HCT116 (cell line): ENCODE measurements at regions not wholly inside any gene's neighbourhood (a gene's known extent, or its start where the extent isn't known, plus 50 kb on each side); places are given as distances from the start of the nearest gene placed in this dataset.

Experiments used
- ATAC-seq: fragments of 200-7000 bp; cut with Tn5 transposase; 2 replicates; pipeline ENCODE4 v1.9.1; 2020; ENCODE audit warnings: mild to moderate bottlenecking, moderate library complexity
- BruUV-seq: library from RNA; stranded (reverse); fragments of 400-500 nt; replicated peaks from 2 replicates; lab custom pipeline; 2021; lab: Mats Ljungman, UMichigan
- CTCF ChIA-PET: fragments of 300-600 bp; sonication (Branson Sonifier 250); formaldehyde crosslinking; loops from one replicate; lab custom pipeline; 2021; ENCODE audit warnings: antibody characterized with exemption; lab: Charles Lee
- POLR2A ChIA-PET: fragments of 300-600, 350-600 bp; sonication (Branson Sonifier 250); formaldehyde crosslinking; loops from one replicate; lab custom pipeline; 2021; ENCODE audit warnings: antibody characterized with exemption; lab: Charles Lee
- RAD21 ChIA-PET, 2 experiments: fragments of 300-600 bp; sonication (Branson Sonifier 250); formaldehyde crosslinking; loops; one replicate each; lab custom pipeline; 2023; ENCODE audit warnings: low total read pairs in 2 of 2; ENCODE audit not compliant: uncharacterized antibody in 2 of 2, unreplicated experiment in 2 of 2, low non-redundant PET in 1 of 2; lab: Charles Lee
- DNase-seq: peaks from one replicate; pipeline ENCODE4 v3.0.0-alpha.2; 2010; ENCODE audit warnings: low read depth, low spot score
- H2AFZ ChIP-seq: fragments of 200-600 bp; shearing (Covaris generic), sonication (generic); 2 replicates; pipeline ENCODE4 v1.6.1; 2017; ENCODE audit warnings: low read depth, mixed run types, mixed read lengths, antibody characterized with exemption, low read length; ENCODE audit not compliant: poor library complexity, severe bottlenecking
- H3K27ac ChIP-seq: 2 replicates; pipeline ENCODE4 v1.5.1; 2012; ENCODE audit warnings: low read depth, low read length
- H3K27me3 ChIP-seq: fragments of 200-600 bp; sonication (generic); 2 replicates; pipeline ENCODE4 v1.6.1; 2016; ENCODE audit warnings: mixed run types, low read length, mixed read lengths; ENCODE audit not compliant: insufficient read depth
- H3K36me3 ChIP-seq, 2 experiments: fragments of 200-500 bp in 1 of 2; fragments of 200-600 bp in 1 of 2; sonication (Bioruptor generic) in 1 of 2; sonication (generic) in 1 of 2; 2 replicates each; pipeline versions ENCODE4 v1.5.1 to v1.6.1; 2014 to 2016; ENCODE audit warnings: low read length in 2 of 2, inconsistent platforms in 1 of 2, mixed read lengths in 1 of 2, mixed run types in 1 of 2; ENCODE audit not compliant: insufficient read depth in 2 of 2, control insufficient read depth in 1 of 2
- H3K4me1 ChIP-seq, 2 experiments: fragments of 200-600 bp in 1 of 2; sonication (generic) in 1 of 2; 2 replicates each; pipeline versions ENCODE4 v1.5.1 to v1.6.1; 2012 to 2017; ENCODE audit warnings: low read length in 2 of 2, inconsistent platforms in 1 of 2, mild to moderate bottlenecking in 1 of 2, mixed read lengths in 1 of 2, mixed run types in 1 of 2, moderate library complexity in 1 of 2; ENCODE audit not compliant: insufficient read depth in 2 of 2, control insufficient read depth in 1 of 2
- H3K4me2 ChIP-seq: fragments of 200-600 bp; sonication (generic); 2 replicates; pipeline ENCODE4 v1.6.1; 2017; ENCODE audit warnings: mixed run types, low read length, mixed read lengths
- H3K4me3 ChIP-seq, 2 experiments: fragments of 200-600 bp in 1 of 2; sonication (generic) in 1 of 2; replicated peaks in 1 of 2; 2 replicates each; pipeline ENCODE4 v1.5.1; 2011 to 2016; ENCODE audit warnings: low read length in 2 of 2, control low read depth in 1 of 2, low read depth in 1 of 2, mild to moderate bottlenecking in 1 of 2, mixed read lengths in 1 of 2, mixed run types in 1 of 2
- H3K79me2 ChIP-seq: fragments of 200-600 bp; sonication (generic); 2 replicates; pipeline ENCODE4 v1.6.1; 2017; ENCODE audit warnings: mild to moderate bottlenecking, mixed run types, low read length, moderate library complexity, mixed read lengths; ENCODE audit not compliant: insufficient read depth
- H3K9ac ChIP-seq: fragments of 200-600 bp; sonication (generic); 2 replicates; pipeline ENCODE4 v1.6.1; 2016; ENCODE audit warnings: low read length, mixed read lengths
- H3K9me2 ChIP-seq: fragments of 200-600 bp; sonication (generic), shearing (Covaris generic); 2 replicates; pipeline ENCODE4 v1.6.1; 2017; ENCODE audit warnings: mixed run types, mild to moderate bottlenecking, moderate library complexity; ENCODE audit not compliant: insufficient read depth
- H3K9me3 ChIP-seq, 2 experiments: fragments of 200-500 bp in 1 of 2; fragments of 200-600 bp in 1 of 2; sonication (Bioruptor generic) in 1 of 2; sonication (generic) in 1 of 2; 2 replicates each; pipeline ENCODE4 v1.6.1; 2014 to 2017; ENCODE audit warnings: low read length in 2 of 2, mixed read lengths in 2 of 2, inconsistent platforms in 1 of 2, low read depth in 1 of 2, mild to moderate bottlenecking in 1 of 2, mixed run types in 1 of 2, moderate library complexity in 1 of 2; ENCODE audit not compliant: control insufficient read depth in 1 of 2, insufficient read depth in 1 of 2
- H4K20me1 ChIP-seq: fragments of 200-600 bp; sonication (generic), shearing (Covaris generic); 2 replicates; pipeline ENCODE4 v1.6.1; 2017; ENCODE audit warnings: mixed run types, mild to moderate bottlenecking, moderate library complexity; ENCODE audit not compliant: insufficient read depth
- CBX3 ChIP-seq: IDR thresholded peaks from 2 replicates; pipeline ENCODE4 v1.6.1; 2012; ENCODE audit warnings: low read depth
- CEBPB ChIP-seq: IDR thresholded peaks from 2 replicates; pipeline ENCODE4 v1.6.1; 2012; ENCODE audit warnings: low read depth
- EZH2phosphoT487 ChIP-seq: fragments of 200-600 bp; IDR thresholded peaks from 2 replicates; pipeline ENCODE4 v1.6.1; 2018; ENCODE audit warnings: antibody characterized with exemption, borderline replicate concordance
- JUND ChIP-seq: IDR thresholded peaks from 2 replicates; pipeline ENCODE4 v1.6.1; 2012
- POLR2AphosphoS5 ChIP-seq: IDR thresholded peaks from 2 replicates; pipeline ENCODE4 v1.6.1; 2011; ENCODE audit warnings: mild to moderate bottlenecking, low read depth, low read length, moderate library complexity
- RAD21 ChIP-seq: IDR thresholded peaks from 2 replicates; pipeline ENCODE4 v1.6.1; 2012; ENCODE audit warnings: low read depth, mild to moderate bottlenecking
- REST ChIP-seq: IDR thresholded peaks from 2 replicates; pipeline ENCODE4 v1.6.1; 2012; ENCODE audit warnings: low read depth
- SIN3A ChIP-seq: IDR thresholded peaks from 2 replicates; pipeline ENCODE4 v1.6.1; 2012; ENCODE audit warnings: low read depth
- intact Hi-C: fragments of 100-400 bp; cut with micrococcal nuclease; formaldehyde crosslinking; loops from 2 replicates; pipeline ENCODE4 v1.10.0; 2022
- TF ChIP-seq, protein P1 (sequence below): IDR thresholded peaks from 2 replicates; pipeline ENCODE4 v1.6.1; 2012
- TF ChIP-seq, protein P2 (sequence below), 3 experiments: fragments of 200-600 bp in 1 of 3; sonication (generic) in 1 of 3; IDR thresholded peaks in 2 of 3; conservative IDR thresholded peaks in 1 of 3; 2 replicates each; pipeline ENCODE4 v1.5.1; 2012 to 2017; ENCODE audit warnings: low read depth in 2 of 3, low read length in 2 of 3, antibody characterized with exemption in 1 of 3, borderline replicate concordance in 1 of 3, control low read depth in 1 of 3, mild to moderate bottlenecking in 1 of 3, mixed read lengths in 1 of 3, mixed run types in 1 of 3, moderate library complexity in 1 of 3; ENCODE audit not compliant: insufficient read depth in 1 of 3
- TF ChIP-seq, protein P3 (sequence below): IDR thresholded peaks from 2 replicates; pipeline ENCODE4 v1.6.1; 2011; ENCODE audit warnings: mild to moderate bottlenecking, low read length, moderate library complexity; ENCODE audit not compliant: insufficient replicate concordance; ENCODE audit errors: extremely low read depth

- DNase-seq (no peak), ATAC-seq (no peak)
- Histone ChIP-seq H3K4me3 (no peak overlapping the region), H3K36me3 (no peaks in the 10 kb centered on the region), H3K79me2 (no peaks in the 10 kb centered on the region), H4K20me1 (no peaks in the 10 kb centered on the region), H3K9ac (no peak overlapping the region), H2AFZ (no peak overlapping the region), H3K9me3 (no peaks in the 10 kb centered on the region), H3K27ac (no peak overlapping the region), H3K4me2 (no peak overlapping the region), H3K4me1 (no peaks in the 10 kb centered on the region), H3K9me2 (no peaks in the 10 kb centered on the region), H3K27me3 (no peaks in the 10 kb centered on the region)
- ChIA-PET POLR2A (no interaction called here), CTCF (interaction anchor here (0.6 kb wide), 1 partner anchor 12 kb away, joined by 3 read pairs; no protein-coding TSS in a partner anchor), RAD21 (no interaction called here)
- BruUV-seq = no TSS peak
- intact Hi-C loops = no loop called here
- TF ChIP-seq SIN3A = no peak
These were observed 267.9 kb upstream of the SLC7A11 start for GRCh38 chr4:138510053-138510452.

DNA sequence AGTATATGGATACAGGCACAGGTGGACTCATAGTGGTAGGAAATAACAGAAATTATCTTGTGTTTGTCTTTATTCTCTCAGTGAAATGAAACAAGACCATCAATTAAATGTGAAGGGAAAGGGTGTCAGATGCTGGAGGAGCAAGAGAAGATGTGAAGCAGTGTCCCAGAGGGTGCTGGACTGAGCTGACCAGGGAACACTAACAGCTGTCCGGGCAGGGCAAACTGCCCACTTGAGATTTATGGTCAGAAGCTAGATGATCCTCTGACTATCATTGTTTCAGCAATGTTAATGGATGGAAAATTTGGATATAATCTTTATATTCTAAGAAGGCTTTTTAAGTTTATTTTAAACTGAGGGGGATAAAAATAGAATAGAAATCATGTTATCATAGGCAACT lies 267.2 kb upstream of the SLC7A11 start:
- no peak for DNase-seq
- no peak for ATAC-seq
- Histone ChIP-seq H2AFZ (no peak overlapping the region), H3K9ac (no peak overlapping the region), H3K4me2 (no peak overlapping the region), H3K9me2 (no peaks in the 10 kb centered on the region)
- intact Hi-C loops = no loop called here
- ChIA-PET POLR2A (no interaction called here), RAD21 (no interaction called here)
- no peak for TF ChIP-seq JUND
- TF ChIP-seq, protein P1, sequence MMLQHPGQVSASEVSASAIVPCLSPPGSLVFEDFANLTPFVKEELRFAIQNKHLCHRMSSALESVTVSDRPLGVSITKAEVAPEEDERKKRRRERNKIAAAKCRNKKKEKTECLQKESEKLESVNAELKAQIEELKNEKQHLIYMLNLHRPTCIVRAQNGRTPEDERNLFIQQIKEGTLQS = no peak
- TF ChIP-seq SIN3A = no peak
- TF ChIP-seq CBX3 = no peak
- TF ChIP-seq, protein P2, sequence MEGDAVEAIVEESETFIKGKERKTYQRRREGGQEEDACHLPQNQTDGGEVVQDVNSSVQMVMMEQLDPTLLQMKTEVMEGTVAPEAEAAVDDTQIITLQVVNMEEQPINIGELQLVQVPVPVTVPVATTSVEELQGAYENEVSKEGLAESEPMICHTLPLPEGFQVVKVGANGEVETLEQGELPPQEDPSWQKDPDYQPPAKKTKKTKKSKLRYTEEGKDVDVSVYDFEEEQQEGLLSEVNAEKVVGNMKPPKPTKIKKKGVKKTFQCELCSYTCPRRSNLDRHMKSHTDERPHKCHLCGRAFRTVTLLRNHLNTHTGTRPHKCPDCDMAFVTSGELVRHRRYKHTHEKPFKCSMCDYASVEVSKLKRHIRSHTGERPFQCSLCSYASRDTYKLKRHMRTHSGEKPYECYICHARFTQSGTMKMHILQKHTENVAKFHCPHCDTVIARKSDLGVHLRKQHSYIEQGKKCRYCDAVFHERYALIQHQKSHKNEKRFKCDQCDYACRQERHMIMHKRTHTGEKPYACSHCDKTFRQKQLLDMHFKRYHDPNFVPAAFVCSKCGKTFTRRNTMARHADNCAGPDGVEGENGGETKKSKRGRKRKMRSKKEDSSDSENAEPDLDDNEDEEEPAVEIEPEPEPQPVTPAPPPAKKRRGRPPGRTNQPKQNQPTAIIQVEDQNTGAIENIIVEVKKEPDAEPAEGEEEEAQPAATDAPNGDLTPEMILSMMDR (IDR thresholded peaks at IDR 0.05 in 2 of 3, conservative IDR thresholded peaks at IDR 0.05 in 1 of 3; ENCODE audit: borderline replicate concordance in 1 of 3, insufficient read depth in 1 of 3, low read depth in 2 of 3, low read length in 2 of 3) = no peak
- no peak for TF ChIP-seq REST
- no peak for TF ChIP-seq CEBPB
- TF ChIP-seq EZH2phosphoT487 = no peak
- TF ChIP-seq POLR2AphosphoS5 = no peak
- TF ChIP-seq, protein P3, sequence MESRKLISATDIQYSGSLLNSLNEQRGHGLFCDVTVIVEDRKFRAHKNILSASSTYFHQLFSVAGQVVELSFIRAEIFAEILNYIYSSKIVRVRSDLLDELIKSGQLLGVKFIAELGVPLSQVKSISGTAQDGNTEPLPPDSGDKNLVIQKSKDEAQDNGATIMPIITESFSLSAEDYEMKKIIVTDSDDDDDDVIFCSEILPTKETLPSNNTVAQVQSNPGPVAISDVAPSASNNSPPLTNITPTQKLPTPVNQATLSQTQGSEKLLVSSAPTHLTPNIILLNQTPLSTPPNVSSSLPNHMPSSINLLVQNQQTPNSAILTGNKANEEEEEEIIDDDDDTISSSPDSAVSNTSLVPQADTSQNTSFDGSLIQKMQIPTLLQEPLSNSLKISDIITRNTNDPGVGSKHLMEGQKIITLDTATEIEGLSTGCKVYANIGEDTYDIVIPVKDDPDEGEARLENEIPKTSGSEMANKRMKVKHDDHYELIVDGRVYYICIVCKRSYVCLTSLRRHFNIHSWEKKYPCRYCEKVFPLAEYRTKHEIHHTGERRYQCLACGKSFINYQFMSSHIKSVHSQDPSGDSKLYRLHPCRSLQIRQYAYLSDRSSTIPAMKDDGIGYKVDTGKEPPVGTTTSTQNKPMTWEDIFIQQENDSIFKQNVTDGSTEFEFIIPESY = no peak
- no peak for TF ChIP-seq RAD21
- TF ChIP-seq, all 23 proteins: peak for 0
- H3K27ac ChIP-seq = no peak overlapping the region
- no peaks in the 10 kb centered on the region for H3K9me3 ChIP-seq
- H3K4me1 ChIP-seq = no peaks in the 10 kb centered on the region
- CTCF ChIA-PET = no interaction called here
- no peaks in the 10 kb centered on the region for H4K20me1 ChIP-seq
- BruUV-seq = no TSS peak
- H3K36me3 ChIP-seq = no peaks in the 10 kb centered on the region
- no peaks in the 10 kb centered on the region for H3K79me2 ChIP-seq
- H3K4me3 ChIP-seq = no peak overlapping the region
- H3K27me3 ChIP-seq = no peaks in the 10 kb centered on the region
